Endothelial cell of umbilical vein (primary cell): ENCODE measurements at regions not wholly inside any gene's neighbourhood (a gene's known extent, or its start where the extent isn't known, plus 50 kb on each side); places are given as distances from the start of the nearest gene placed in this dataset.

Experiments used
- EZH2 ChIP-seq: IDR thresholded peaks from 2 replicates; pipeline ENCODE4 v1.6.1; 2012; ENCODE audit warnings: borderline replicate concordance, low read depth, mild to moderate bottlenecking, moderate library complexity, low read length, inconsistent platforms; ENCODE audit not compliant: severe bottlenecking
- GATA2 ChIP-seq: IDR thresholded peaks from 2 replicates; pipeline ENCODE4 v1.7.0; 2011; ENCODE audit warnings: low read depth, mild to moderate bottlenecking, moderate library complexity, mixed read lengths, low read length; ENCODE audit not compliant: insufficient read length, insufficient read depth
- JUN ChIP-seq: IDR thresholded peaks from 2 replicates; pipeline ENCODE4 v1.6.1; 2011; ENCODE audit warnings: borderline replicate concordance, low read depth; ENCODE audit not compliant: insufficient read length, insufficient read depth
- MAX ChIP-seq: IDR thresholded peaks from 2 replicates; pipeline ENCODE4 v1.6.1; 2011; ENCODE audit not compliant: insufficient read depth, insufficient read length
- MYC ChIP-seq: IDR thresholded peaks from one replicate; pipeline ENCODE4 v1.6.1; 2011; ENCODE audit warnings: mild to moderate bottlenecking, low read depth, low read length
- POLR2A ChIP-seq: IDR thresholded peaks from 2 replicates; pipeline ENCODE4 v1.6.1; 2012; ENCODE audit warnings: low read depth, mild to moderate bottlenecking, control low read depth, low read length
- TF ChIP-seq, protein P1 (sequence below), 2 donors: IDR thresholded peaks; 1 replicate in 1 of 2; 2 replicates in 1 of 2; pipeline ENCODE4 v1.5.1; 2011; ENCODE audit warnings: low read length in 2 of 2, mild to moderate bottlenecking in 2 of 2, moderate library complexity in 2 of 2, control low read depth in 1 of 2, inconsistent platforms in 1 of 2, low read depth in 1 of 2; ENCODE audit not compliant: insufficient read depth in 1 of 2; ENCODE audit errors: extremely low read depth in 1 of 2

DNA sequence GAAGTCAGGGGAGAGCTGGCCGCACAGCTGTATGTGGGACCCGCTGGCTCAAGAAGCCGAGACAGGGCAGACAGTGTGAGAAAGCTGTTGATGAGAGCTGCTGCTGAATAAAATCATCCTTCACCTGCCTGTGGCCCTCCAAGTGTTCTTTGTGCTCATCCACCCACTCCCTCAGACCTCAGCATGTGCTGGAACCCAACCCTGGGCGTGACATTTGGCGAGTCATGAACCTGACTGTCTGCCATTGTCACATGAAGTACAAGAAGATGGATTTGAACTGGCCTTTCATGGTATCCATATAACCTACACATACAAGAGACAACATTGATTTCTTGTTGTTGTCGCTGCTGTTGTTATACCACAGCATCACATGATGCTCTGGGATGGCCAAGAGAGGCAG is 139.7 kb upstream of the PLCXD3 start:
- TF ChIP-seq, protein P1, sequence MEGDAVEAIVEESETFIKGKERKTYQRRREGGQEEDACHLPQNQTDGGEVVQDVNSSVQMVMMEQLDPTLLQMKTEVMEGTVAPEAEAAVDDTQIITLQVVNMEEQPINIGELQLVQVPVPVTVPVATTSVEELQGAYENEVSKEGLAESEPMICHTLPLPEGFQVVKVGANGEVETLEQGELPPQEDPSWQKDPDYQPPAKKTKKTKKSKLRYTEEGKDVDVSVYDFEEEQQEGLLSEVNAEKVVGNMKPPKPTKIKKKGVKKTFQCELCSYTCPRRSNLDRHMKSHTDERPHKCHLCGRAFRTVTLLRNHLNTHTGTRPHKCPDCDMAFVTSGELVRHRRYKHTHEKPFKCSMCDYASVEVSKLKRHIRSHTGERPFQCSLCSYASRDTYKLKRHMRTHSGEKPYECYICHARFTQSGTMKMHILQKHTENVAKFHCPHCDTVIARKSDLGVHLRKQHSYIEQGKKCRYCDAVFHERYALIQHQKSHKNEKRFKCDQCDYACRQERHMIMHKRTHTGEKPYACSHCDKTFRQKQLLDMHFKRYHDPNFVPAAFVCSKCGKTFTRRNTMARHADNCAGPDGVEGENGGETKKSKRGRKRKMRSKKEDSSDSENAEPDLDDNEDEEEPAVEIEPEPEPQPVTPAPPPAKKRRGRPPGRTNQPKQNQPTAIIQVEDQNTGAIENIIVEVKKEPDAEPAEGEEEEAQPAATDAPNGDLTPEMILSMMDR (IDR thresholded peaks at IDR 0.05; ENCODE audit: extremely low read depth in 1 of 2, insufficient read depth in 1 of 2, low read depth in 1 of 2, low read length in 2 of 2), result no peak
- no peak for TF ChIP-seq MYC
- no peak for TF ChIP-seq POLR2A
- no peak for TF ChIP-seq JUN
- TF ChIP-seq MAX, result no peak
- no peak for TF ChIP-seq GATA2
- no peak for TF ChIP-seq EZH2
